H1 (cell line): ENCODE measurements at regions not wholly inside any gene's neighbourhood (a gene's known extent, or its start where the extent isn't known, plus 50 kb on each side); places are given as distances from the start of the nearest gene placed in this dataset.

Experiments used
- CTCF ChIA-PET: fragments of 300-600 bp; sonication (Branson Sonifier 250); formaldehyde crosslinking; loops from one replicate; lab custom pipeline; 2021; ENCODE audit not compliant: partially characterized antibody; lab: Charles Lee
- POLR2A ChIA-PET: fragments of 300-600 bp; sonication (Branson Sonifier 250); formaldehyde crosslinking; loops from one replicate; lab custom pipeline; 2021; ENCODE audit warnings: inconsistent platforms; ENCODE audit not compliant: partially characterized antibody; lab: Charles Lee
- DNase-seq, 2 experiments: peaks; one replicate each; pipeline versions ENCODE4 v3.0.0 to v3.0.0-alpha.2; 2010 to 2022; ENCODE audit warnings: low spot score in 2 of 2, low read depth in 1 of 2, mixed read lengths in 1 of 2
- FAIRE-seq: peaks from 2 replicates; lab custom pipeline; 2011; peaks lifted over from hg19 to GRCh38; lab: Jason Lieb, UNC
- H2AFZ ChIP-seq: 2 replicates; pipeline ENCODE4 v1.8.1; 2012; ENCODE audit warnings: low read length, inconsistent platforms
- H2AK5ac ChIP-seq: 2 replicates; pipeline ENCODE4 v1.6.1; 2013; ENCODE audit warnings: low read depth, low read length
- H2BK120ac ChIP-seq: replicated peaks from 2 replicates; pipeline ENCODE3; 2013; ENCODE audit warnings: low read depth, low read length, inconsistent platforms
- H2BK12ac ChIP-seq: 2 replicates; pipeline ENCODE4 v1.6.1; 2013; ENCODE audit warnings: low read depth, low read length
- H2BK15ac ChIP-seq: 2 replicates; pipeline ENCODE4 v1.6.1; 2013; ENCODE audit warnings: low read length
- H2BK20ac ChIP-seq: 2 replicates; pipeline ENCODE4 v1.6.1; 2013; ENCODE audit warnings: low read length
- H2BK5ac ChIP-seq: 2 replicates; pipeline ENCODE4 v1.6.1; 2013; ENCODE audit warnings: low read depth, low read length
- H3K14ac ChIP-seq: 2 replicates; pipeline ENCODE4 v1.6.1; 2013; ENCODE audit warnings: inconsistent platforms; ENCODE audit not compliant: insufficient read length
- H3K18ac ChIP-seq: 2 replicates; pipeline ENCODE4 v1.6.1; 2013; ENCODE audit warnings: low read length; ENCODE audit errors: extremely low read depth
- H3K23ac ChIP-seq: 2 replicates; pipeline ENCODE4 v1.6.1; 2013; ENCODE audit warnings: inconsistent platforms; ENCODE audit not compliant: insufficient read length
- H3K23me2 ChIP-seq: 2 replicates; pipeline ENCODE4 v1.6.1; 2013; ENCODE audit warnings: low read depth, low read length
- H3K27ac ChIP-seq: 2 replicates; pipeline ENCODE4 v1.6.1; 2011; ENCODE audit warnings: low read depth, low read length, inconsistent platforms
- H3K27me3 ChIP-seq, 4 experiments: replicated peaks in 1 of 4; 1 replicate in 1 of 4; 2 replicates in 3 of 4; pipeline versions ENCODE4 v1.6.1 to v1.8.1; 2011 to 2013; ENCODE audit warnings: low read length in 3 of 4, mild to moderate bottlenecking in 3 of 4, inconsistent platforms in 2 of 4, mixed read lengths in 2 of 4, moderate library complexity in 1 of 4; ENCODE audit not compliant: control insufficient read depth in 3 of 4, insufficient read depth in 3 of 4; ENCODE audit errors: extremely low read depth in 1 of 4
- H3K36me3 ChIP-seq, 4 experiments: 2 replicates each; pipeline versions ENCODE4 v1.6.1 to v1.8.1; 2011 to 2013; ENCODE audit warnings: mild to moderate bottlenecking in 4 of 4, low read length in 3 of 4, moderate library complexity in 2 of 4, control low read depth in 1 of 4, inconsistent platforms in 1 of 4; ENCODE audit not compliant: insufficient read depth in 4 of 4, control insufficient read depth in 2 of 4
- H3K4ac ChIP-seq: replicated peaks from 2 replicates; pipeline ENCODE3; 2013; ENCODE audit warnings: low read length, low read depth, mixed read lengths, inconsistent platforms; ENCODE audit not compliant: insufficient read length
- H3K4me1 ChIP-seq, 4 experiments: replicated peaks in 1 of 4; 1 replicate in 1 of 4; 2 replicates in 3 of 4; pipeline versions ENCODE4 v1.6.1 to v1.8.1; 2011 to 2013; ENCODE audit warnings: low read length in 3 of 4, inconsistent platforms in 2 of 4, mixed read lengths in 1 of 4; ENCODE audit not compliant: insufficient read depth in 4 of 4, control insufficient read depth in 3 of 4
- H3K4me2 ChIP-seq, 2 experiments: 2 replicates each; pipeline versions ENCODE4 v1.6.1 to v1.8.1; 2011 to 2013; ENCODE audit warnings: low read depth in 2 of 2, low read length in 2 of 2, control low read depth in 1 of 2, inconsistent platforms in 1 of 2, mild to moderate bottlenecking in 1 of 2; ENCODE audit not compliant: insufficient read depth in 1 of 2
- H3K4me3 ChIP-seq, 4 experiments: fragments of 200-600, 300-600 bp in 1 of 4; sonication (generic), shearing (Covaris generic), sonication (Bioruptor Twin) in 1 of 4; 2 replicates each; pipeline versions ENCODE4 v1.5.1 to v1.8.1; 2011 to 2016; ENCODE audit warnings: low read length in 4 of 4, low read depth in 3 of 4, control low read depth in 2 of 4, inconsistent platforms in 2 of 4, mild to moderate bottlenecking in 2 of 4, mixed read lengths in 1 of 4, moderate library complexity in 1 of 4; ENCODE audit not compliant: insufficient read depth in 2 of 4; ENCODE audit errors: extremely low read depth in 1 of 4
- H3K56ac ChIP-seq: replicated peaks from 2 replicates; pipeline ENCODE3; 2013; ENCODE audit warnings: low read depth, mild to moderate bottlenecking, mixed read lengths, low read length, inconsistent platforms; ENCODE audit not compliant: insufficient read length
- H3K79me1 ChIP-seq: 2 replicates; pipeline ENCODE4 v1.6.1; 2013; ENCODE audit warnings: low read depth, low read length, control low read depth
- H3K79me2 ChIP-seq, 2 experiments: 2 replicates each; pipeline versions ENCODE4 v1.6.1 to v1.8.1; 2012 to 2013; ENCODE audit warnings: low read length in 2 of 2, mild to moderate bottlenecking in 2 of 2, inconsistent platforms in 1 of 2; ENCODE audit not compliant: insufficient read depth in 2 of 2, control insufficient read depth in 1 of 2
- H3K9ac ChIP-seq, 4 experiments: replicated peaks in 1 of 4; 1 replicate in 1 of 4; 2 replicates in 3 of 4; pipeline versions ENCODE4 v1.6.1 to v1.8.1; 2011 to 2013; ENCODE audit warnings: low read depth in 3 of 4, low read length in 3 of 4, control low read depth in 2 of 4, mild to moderate bottlenecking in 2 of 4, moderate library complexity in 2 of 4, inconsistent platforms in 1 of 4; ENCODE audit errors: extremely low read depth in 1 of 4
- H3K9me3 ChIP-seq, 2 experiments: 2 replicates each; pipeline versions ENCODE4 v1.6.1 to v1.8.1; 2012 to 2013; ENCODE audit warnings: mild to moderate bottlenecking in 2 of 2, moderate library complexity in 2 of 2, control low read depth in 1 of 2, inconsistent platforms in 1 of 2, low read depth in 1 of 2, low read length in 1 of 2, mixed read lengths in 1 of 2; ENCODE audit not compliant: insufficient read depth in 2 of 2
- H4K20me1 ChIP-seq, 2 experiments: replicated peaks in 1 of 2; 2 replicates each; pipeline versions ENCODE3 to v1.8.1; 2011 to 2013; ENCODE audit warnings: inconsistent platforms in 2 of 2, low read length in 2 of 2, mild to moderate bottlenecking in 1 of 2; ENCODE audit not compliant: insufficient read depth in 2 of 2, control insufficient read depth in 1 of 2
- H4K5ac ChIP-seq: 2 replicates; pipeline ENCODE4 v1.6.1; 2013; ENCODE audit warnings: low read length, low read depth, mixed read lengths, inconsistent platforms; ENCODE audit not compliant: insufficient read length
- H4K8ac ChIP-seq: 2 replicates; pipeline ENCODE4 v1.8.0; 2013; ENCODE audit warnings: mild to moderate bottlenecking, moderate library complexity, low read length, inconsistent platforms; ENCODE audit not compliant: insufficient read depth; ENCODE audit errors: extremely low read depth
- H4K91ac ChIP-seq: replicated peaks from 2 replicates; pipeline ENCODE3; 2013; ENCODE audit warnings: low read length, mixed read lengths, inconsistent platforms; ENCODE audit not compliant: insufficient read length
- BCL11A ChIP-seq, 2 experiments: IDR thresholded peaks; one replicate each; pipeline ENCODE4 v1.6.1; 2011; ENCODE audit warnings: low read depth in 2 of 2, low read length in 2 of 2, mild to moderate bottlenecking in 2 of 2
- CHD1 ChIP-seq: IDR thresholded peaks from 2 replicates; pipeline ENCODE4 v1.6.1; 2012; ENCODE audit warnings: low read depth, low read length, improper control_type of control experiment
- CTCF ChIP-seq, 3 experiments: IDR thresholded peaks; 1 replicate in 2 of 3; 2 replicates in 1 of 3; pipeline versions ENCODE4 v1.5.1 to v1.6.1; 2011; ENCODE audit warnings: low read length in 3 of 3, mild to moderate bottlenecking in 3 of 3, inconsistent platforms in 2 of 3, low read depth in 1 of 3, moderate library complexity in 1 of 3; ENCODE audit not compliant: insufficient read depth in 1 of 3; ENCODE audit errors: control extremely low read depth in 1 of 3
- EZH2 ChIP-seq: fragments of 200-600 bp; sonication (generic); IDR thresholded peaks from 2 replicates; pipeline ENCODE4 v1.7.1; 2012; ENCODE audit warnings: low read depth, mild to moderate bottlenecking, moderate library complexity, low read length, inconsistent platforms; ENCODE audit not compliant: severe bottlenecking
- FOSL1 ChIP-seq: IDR thresholded peaks from 2 replicates; pipeline ENCODE4 v1.6.1; 2011; ENCODE audit warnings: mild to moderate bottlenecking, low read depth, low read length, moderate library complexity; ENCODE audit not compliant: insufficient read depth
- HDAC6 ChIP-seq: IDR thresholded peaks from one replicate; pipeline ENCODE4 v1.7.1; 2012; ENCODE audit warnings: low read depth, mild to moderate bottlenecking, inconsistent platforms, low read length, moderate library complexity
- KDM5A ChIP-seq: fragments of 200-600 bp; IDR thresholded peaks from 2 replicates; pipeline ENCODE4 v1.7.1; 2012; ENCODE audit warnings: mild to moderate bottlenecking, low read length, inconsistent platforms, mixed read lengths
- RBBP5 ChIP-seq: IDR thresholded peaks from 2 replicates; pipeline ENCODE4 v1.7.1; 2012; ENCODE audit warnings: low read depth, mild to moderate bottlenecking, inconsistent platforms, low read length, moderate library complexity, borderline replicate concordance
- RXRA ChIP-seq: IDR thresholded peaks from 2 replicates; pipeline ENCODE4 v1.6.1; 2011; ENCODE audit warnings: low read depth, mild to moderate bottlenecking, low read length, moderate library complexity; ENCODE audit not compliant: insufficient read depth
- TAF7 ChIP-seq: optimal IDR thresholded peaks from 2 replicates; pipeline ENCODE3; 2011; ENCODE audit warnings: low read depth, mild to moderate bottlenecking, inconsistent platforms, low read length, moderate library complexity, borderline replicate concordance
- YY1 ChIP-seq: IDR thresholded peaks from 2 replicates; pipeline ENCODE4 v1.6.1; 2011; ENCODE audit warnings: low read depth, mild to moderate bottlenecking, low read length
- WGBS, 2 experiments: shearing (Covaris generic) in 1 of 2; methylation state at CpG; one replicate each; pipeline versions ENCODE4 v1.1.6 to v1.1.7; 2013 to 2015; ENCODE audit warnings: low lambda C conversion rate in 2 of 2, mixed read lengths in 2 of 2, inconsistent platforms in 1 of 2, low coverage in 1 of 2, missing lambda C conversion rate in 1 of 2; ENCODE audit not compliant: insufficient replicate concordance in 2 of 2, insufficient coverage in 1 of 2, insufficient read length in 1 of 2; ENCODE audit errors: extremely low coverage in 1 of 2, missing lambda C conversion rate in 1 of 2; 5-methylcytosine and 5-hydroxymethylcytosine counted together

GRCh38 chr19:28927456-28927855 is 285.5 kb downstream of the UQCRFS1 start:
- DNase-seq (no peak), FAIRE-seq (no peak)
- no peak overlapping the region for H3K4me3 ChIP-seq
- no peak overlapping the region for H3K23ac ChIP-seq
- no peak overlapping the region for H2BK120ac ChIP-seq
- no peak overlapping the region for H2BK12ac ChIP-seq
- 92% methylated on average over 4 of the region's 4 CpGs; no CpG with 5 or more reads in 1 of the 2 experiments for WGBS, 2 experiments
- no peaks in the 10 kb centered on the region for H3K23me2 ChIP-seq
- no peaks in the 10 kb centered on the region; a peak in 1 of 8 replicates for H3K36me3 ChIP-seq
- no peak overlapping the region for H2AFZ ChIP-seq
- no peak overlapping the region for H3K14ac ChIP-seq
- H2BK5ac ChIP-seq, result no peak overlapping the region
- no peak overlapping the region for H3K9ac ChIP-seq
- H4K20me1 ChIP-seq, result no peaks in the 10 kb centered on the region
- H4K91ac ChIP-seq, result no peak overlapping the region
- no peak overlapping the region for H2BK15ac ChIP-seq
- H3K56ac ChIP-seq, result no peak overlapping the region
- no peak overlapping the region for H2BK20ac ChIP-seq
- H3K27me3 ChIP-seq, result no peaks in the 10 kb centered on the region
- H3K4ac ChIP-seq, result no peak overlapping the region
- ChIA-PET CTCF (no interaction called here), POLR2A (no interaction called here)
- no peak overlapping the region for H3K4me2 ChIP-seq
- no peak overlapping the region for H3K18ac ChIP-seq
- H4K8ac ChIP-seq, result no peak overlapping the region
- no peaks in the 10 kb centered on the region for H3K79me2 ChIP-seq
- no peaks in the 10 kb centered on the region for H3K4me1 ChIP-seq
- no peak overlapping the region for H2AK5ac ChIP-seq
- H3K9me3 ChIP-seq, result no peaks in the 10 kb centered on the region
- no peak overlapping the region for H3K27ac ChIP-seq
- H3K79me1 ChIP-seq, result no peaks in the 10 kb centered on the region
- H4K5ac ChIP-seq, result no peak overlapping the region
- TF ChIP-seq YY1 (no peak), KDM5A (no peak), FOSL1 (no peak), RBBP5 (no peak), RXRA (no peak), CHD1 (no peak), TAF7 (no peak), CTCF (IDR thresholded peaks at IDR 0.05; ENCODE audit: control extremely low read depth in 1 of 3, insufficient read depth in 1 of 3, low read depth in 1 of 3, low read length in 3 of 3) (no peak), HDAC6 (no peak), EZH2 (no peak), BCL11A (IDR thresholded peaks at IDR 0.05; ENCODE audit: low read depth in 2 of 2, low read length in 2 of 2) (no peak)
